ENCODE measurements at regions not wholly inside any gene's neighbourhood (a gene's known extent, or its start where the extent isn't known, plus 50 kb on each side); places are given as distances from the start of the nearest gene placed in this dataset.

DNA sequence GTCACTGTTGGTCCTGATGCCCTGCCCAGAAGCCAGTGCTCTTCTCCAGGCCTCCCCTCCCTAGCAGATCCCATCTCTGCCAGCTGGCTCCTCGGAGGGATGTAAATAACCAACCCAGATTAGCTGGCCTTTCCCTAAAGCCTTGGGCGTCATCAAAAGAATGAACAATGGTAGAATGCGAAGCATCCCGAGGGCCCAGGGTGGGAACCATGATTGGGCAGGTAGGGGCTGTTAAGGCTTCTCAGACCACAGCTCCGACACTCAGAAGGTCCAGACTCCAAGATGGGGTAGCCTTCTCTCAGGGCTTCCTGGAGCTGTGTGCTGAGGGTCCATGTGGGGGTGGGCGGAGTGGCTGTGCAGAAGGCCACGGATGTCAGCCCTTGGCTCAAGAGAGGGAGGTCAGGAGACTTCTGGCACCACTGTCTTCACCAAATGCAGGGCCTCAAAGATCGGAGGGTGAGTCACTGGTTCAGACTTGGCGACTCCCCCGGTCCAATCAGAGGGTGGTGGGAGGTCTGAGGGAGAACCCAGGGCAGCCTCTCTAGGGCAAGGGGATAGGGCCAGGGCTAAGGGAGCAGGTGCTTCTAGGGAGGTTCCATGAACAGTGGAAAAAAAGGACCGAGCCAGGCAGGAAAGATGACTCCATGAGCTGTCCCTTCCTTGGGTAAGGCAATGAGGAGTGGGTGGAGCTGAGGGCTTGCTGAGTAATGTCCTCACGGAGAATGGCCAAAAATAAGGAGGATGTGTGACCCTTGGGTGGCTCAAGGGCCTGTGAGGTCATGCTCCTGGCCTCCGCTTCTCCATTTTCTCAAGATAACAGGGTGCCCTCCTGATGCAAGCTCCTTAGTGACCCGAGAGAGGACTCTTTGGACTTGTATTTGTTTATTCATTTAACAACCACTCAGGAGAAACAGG is 58.4 kb upstream of the EPS8L3 start:
- Histone ChIP-seq H3K36me3 (ENCODE audit: insufficient read depth, low read length) (no peaks in the 10 kb centered on the region), H3K9me3 (ENCODE audit: control insufficient read depth, insufficient read depth, low read length) (no peaks in the 10 kb centered on the region), H3K9ac (ENCODE audit: low read depth, low read length) (no peak overlapping the region), H3K4me1 (ENCODE audit: insufficient read depth, low read length) (peaks cover 4% of the 10 kb centered on the region; the same call in 1 of the 2 replicates)

DNA sequence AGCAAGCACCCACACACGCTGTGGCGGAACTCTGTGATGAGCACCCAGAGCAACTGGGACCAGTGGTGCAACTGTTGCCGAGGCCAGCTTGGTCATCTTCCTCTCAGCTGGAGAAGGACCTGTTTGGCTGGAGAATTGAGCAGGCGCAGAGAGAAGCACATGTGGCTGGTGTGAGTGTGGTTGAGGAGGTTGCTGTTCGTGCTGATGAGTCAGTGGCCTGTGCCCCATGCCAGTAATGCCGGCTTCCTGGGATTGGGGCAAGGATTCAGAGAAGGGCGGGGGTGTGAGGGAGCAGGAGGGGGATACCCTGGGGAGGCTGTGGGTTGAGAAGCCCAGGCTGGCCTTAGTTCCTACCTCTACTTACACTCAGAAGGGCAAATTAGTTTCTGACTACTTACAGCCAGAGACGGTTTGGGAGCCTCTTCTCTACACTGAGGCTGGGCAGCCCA is 57.5 kb upstream of the EPS8L3 start:
- peaks cover 4% of the 10 kb centered on the region; the same call in 1 of the 2 replicates for H3K4me1 ChIP-seq (ENCODE audit: insufficient read depth, low read length)
- no peak overlapping the region for H3K9ac ChIP-seq (ENCODE audit: low read depth, low read length)
- H3K36me3 ChIP-seq (ENCODE audit: insufficient read depth, low read length) = no peaks in the 10 kb centered on the region
- H3K9me3 ChIP-seq (ENCODE audit: control insufficient read depth, insufficient read depth, low read length) = no peaks in the 10 kb centered on the region

DNA sequence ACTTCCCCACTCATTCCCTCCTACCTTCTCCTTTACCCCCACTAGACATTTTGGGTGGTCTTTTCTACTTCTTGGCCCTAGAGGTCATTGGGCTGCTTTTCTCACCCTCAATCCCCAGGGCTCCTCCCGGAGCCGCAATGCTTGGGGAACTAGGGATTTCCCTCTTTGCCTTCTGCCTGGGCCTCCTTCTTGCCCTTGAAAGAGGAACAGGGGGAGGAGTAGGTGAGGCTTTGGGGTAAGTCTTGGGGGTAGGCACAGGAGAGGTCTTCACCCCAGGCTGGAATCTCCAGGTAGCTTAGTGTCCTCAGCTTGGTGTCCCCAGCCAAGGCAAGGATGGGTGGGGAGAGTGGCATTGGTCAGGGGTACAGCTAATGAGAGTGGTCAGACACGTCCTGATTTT is 56.2 kb upstream of the EPS8L3 start:
- Histone ChIP-seq H3K36me3 (ENCODE audit: insufficient read depth, low read length) (no peaks in the 10 kb centered on the region), H3K9ac (ENCODE audit: low read depth, low read length) (no peak overlapping the region), H3K4me1 (ENCODE audit: insufficient read depth, low read length) (peaks cover 4% of the 10 kb centered on the region; the same call in 1 of the 2 replicates), H3K9me3 (ENCODE audit: control insufficient read depth, insufficient read depth, low read length) (peaks cover 2% of the 10 kb centered on the region; the same call in 1 of the 2 replicates)

DNA sequence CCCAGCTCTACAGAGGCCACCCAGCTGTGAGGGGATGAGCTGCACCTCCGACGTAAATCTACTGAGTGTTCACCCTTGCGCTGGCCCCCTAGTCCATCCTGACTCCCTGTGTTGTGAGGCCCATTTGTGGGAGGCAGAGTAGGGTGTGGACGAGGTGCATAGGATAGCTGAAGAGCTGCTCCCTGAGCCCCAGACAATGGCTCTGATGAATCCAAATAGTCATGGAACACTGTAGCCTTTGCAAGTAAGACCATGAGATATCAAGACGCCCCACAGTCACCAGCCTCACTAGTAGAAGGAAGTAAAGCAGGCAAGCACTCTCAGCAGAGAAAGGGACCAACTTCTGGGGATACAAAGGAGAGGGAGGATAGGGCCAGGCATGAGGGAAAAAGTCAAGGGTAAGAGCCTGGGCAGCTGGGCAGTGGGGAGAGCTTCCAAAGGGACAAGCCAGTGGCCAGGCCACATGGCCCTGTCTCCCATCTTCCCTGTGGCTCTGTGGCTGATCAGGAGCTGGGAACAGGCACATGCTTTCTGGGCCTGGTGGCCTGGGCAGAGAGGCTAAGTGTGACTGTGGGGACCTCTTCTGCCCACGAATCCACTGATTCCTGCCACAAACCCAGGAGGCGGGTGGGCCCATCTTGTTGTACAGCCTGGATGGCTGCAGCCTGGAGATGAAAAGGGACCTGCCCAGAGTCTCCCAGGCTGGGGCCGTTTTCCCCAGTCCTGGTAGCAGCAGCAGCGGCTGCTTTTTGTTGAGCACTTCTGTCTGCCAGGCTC is 55.5 kb upstream of the EPS8L3 start:
- Histone ChIP-seq H3K36me3 (ENCODE audit: insufficient read depth, low read length) (no peaks in the 10 kb centered on the region), H3K9me3 (ENCODE audit: control insufficient read depth, insufficient read depth, low read length) (peaks cover 2% of the 10 kb centered on the region; the same call in 1 of the 2 replicates), H3K4me1 (ENCODE audit: insufficient read depth, low read length) (peaks cover under 1% of the 10 kb centered on the region; the same call in 1 of the 2 replicates), H3K9ac (ENCODE audit: low read depth, low read length) (no peak overlapping the region)

DNA sequence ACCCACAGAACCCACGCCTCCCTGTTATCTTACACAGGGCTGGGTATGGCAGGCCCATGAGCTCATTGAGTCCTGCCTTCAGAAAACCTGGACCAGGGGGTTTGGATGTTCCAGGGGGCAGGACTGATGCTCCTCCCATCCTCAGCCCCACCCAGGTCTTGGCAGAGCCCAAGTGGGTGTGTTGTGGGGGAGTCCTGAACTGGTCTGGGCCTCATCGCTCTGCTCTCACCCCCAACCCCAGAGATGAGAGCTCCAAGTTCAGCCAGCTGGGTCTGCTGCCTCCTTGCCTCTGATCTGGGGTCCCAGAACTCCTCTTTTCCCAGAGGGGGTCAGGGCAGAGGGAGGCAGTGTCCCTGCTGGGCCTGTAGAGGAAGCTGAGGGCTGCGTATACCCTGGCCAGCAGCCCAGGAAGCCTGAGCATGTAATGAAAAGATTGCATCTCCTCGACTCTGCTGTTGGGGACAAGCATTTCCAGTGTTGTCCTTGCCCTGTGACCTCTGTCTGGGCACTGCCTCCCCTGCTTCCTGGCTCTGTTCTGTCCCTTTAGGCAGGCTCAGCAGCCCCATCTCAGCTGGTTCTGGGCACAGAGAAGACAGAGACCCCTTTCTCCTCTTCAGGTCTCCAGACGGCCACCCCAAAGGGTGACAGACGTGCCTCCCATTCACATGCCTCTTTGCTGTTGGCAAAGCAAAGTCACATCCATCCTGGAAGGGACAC is 54.7 kb upstream of the EPS8L3 start:
- Histone ChIP-seq H3K36me3 (ENCODE audit: insufficient read depth, low read length) (no peaks in the 10 kb centered on the region), H3K9me3 (ENCODE audit: control insufficient read depth, insufficient read depth, low read length) (peaks cover 2% of the 10 kb centered on the region; the same call in 1 of the 2 replicates), H3K9ac (ENCODE audit: low read depth, low read length) (no peak overlapping the region), H3K4me1 (ENCODE audit: insufficient read depth, low read length) (no peaks in the 10 kb centered on the region)

DNA sequence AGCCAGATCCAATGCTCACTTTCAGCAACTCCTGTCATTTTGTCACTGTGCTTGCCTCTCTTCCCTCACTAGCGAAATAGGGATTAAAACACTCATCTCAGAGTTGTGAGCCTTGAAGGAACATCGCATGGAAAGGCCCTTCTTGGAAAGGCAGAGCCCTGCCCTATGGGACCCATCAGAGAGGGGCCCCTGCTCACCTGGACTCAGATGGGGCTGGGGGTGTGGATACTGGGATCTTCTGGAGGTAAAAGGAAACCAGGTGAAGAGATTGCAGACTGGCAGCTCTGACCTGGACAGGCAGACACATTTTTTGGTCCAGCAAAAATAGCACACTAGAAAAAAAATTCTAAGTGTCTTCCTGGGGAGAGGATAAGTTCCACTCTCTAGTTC is 54.2 kb upstream of the EPS8L3 start:
- H3K36me3 ChIP-seq (ENCODE audit: insufficient read depth, low read length) = no peaks in the 10 kb centered on the region
- no peak overlapping the region for H3K9ac ChIP-seq (ENCODE audit: low read depth, low read length)
- H3K9me3 ChIP-seq (ENCODE audit: control insufficient read depth, insufficient read depth, low read length) = peaks cover 2% of the 10 kb centered on the region; the same call in 1 of the 2 replicates
- no peaks in the 10 kb centered on the region for H3K4me1 ChIP-seq (ENCODE audit: insufficient read depth, low read length)

DNA sequence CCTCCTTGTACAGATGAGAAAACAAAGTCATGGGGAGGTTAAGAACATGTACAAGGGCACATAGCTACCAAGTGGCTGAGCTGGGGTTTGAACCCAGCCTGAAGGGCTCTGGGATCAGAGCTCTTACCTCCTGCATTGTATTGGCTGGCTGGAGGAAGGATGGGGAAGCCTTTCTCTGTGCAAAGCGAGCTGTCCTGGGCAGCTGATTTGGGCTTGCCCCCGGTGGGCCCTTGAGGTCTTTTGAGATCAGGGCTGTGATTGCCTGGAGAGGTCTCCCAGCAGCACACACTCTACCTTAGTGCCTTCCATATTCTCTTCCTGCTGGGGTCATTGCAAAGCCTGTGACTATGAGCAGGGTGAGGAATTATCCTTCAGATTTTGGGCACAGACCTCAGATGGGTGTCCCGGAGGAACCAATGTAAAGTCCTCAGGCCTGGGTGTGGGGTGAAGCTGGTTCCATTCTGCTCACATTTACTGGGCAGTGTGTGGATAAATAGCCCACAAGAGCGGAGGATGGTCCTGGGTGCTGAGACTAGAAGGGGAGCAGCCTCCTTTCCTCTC is 53.3 kb upstream of the EPS8L3 start:
- H3K4me1 ChIP-seq (ENCODE audit: insufficient read depth, low read length) = no peaks in the 10 kb centered on the region
- no peak overlapping the region for H3K9ac ChIP-seq (ENCODE audit: low read depth, low read length)
- H3K9me3 ChIP-seq (ENCODE audit: control insufficient read depth, insufficient read depth, low read length) = peaks cover 2% of the 10 kb centered on the region; the same call in 1 of the 2 replicates
- H3K36me3 ChIP-seq (ENCODE audit: insufficient read depth, low read length) = no peaks in the 10 kb centered on the region

DNA sequence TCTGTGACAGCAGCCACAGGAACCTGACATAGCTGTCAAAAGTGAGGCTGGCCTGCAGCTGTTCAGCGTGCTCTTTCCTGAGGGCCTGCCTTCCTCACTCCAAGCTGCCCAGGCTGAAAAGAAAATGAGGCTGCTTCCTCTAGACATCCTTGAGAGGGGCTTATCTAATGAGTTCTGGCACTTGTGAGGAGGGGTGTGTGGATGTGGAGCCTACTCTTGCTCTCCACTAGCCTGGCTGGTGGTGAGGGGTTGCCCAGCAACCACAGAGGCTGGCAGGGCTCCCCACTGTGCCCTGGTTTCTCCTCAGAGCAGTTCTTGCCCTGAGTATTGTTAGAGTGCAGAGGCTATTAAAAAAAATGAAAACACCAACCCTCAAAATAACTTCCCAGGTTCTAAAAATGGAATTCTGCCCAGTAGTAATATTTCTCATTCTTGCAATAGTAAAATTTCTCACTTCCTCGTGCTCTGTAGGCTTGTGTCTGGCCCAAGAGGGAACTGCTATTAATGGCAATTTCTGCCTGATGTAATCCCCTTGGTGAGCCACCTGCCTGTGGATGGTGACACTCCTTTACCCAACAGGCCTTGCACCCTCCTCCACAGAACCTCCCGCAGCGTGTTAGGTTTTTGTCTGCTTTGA is 52.6 kb upstream of the EPS8L3 start:
- Histone ChIP-seq H3K9ac (ENCODE audit: low read depth, low read length) (no peak overlapping the region), H3K9me3 (ENCODE audit: control insufficient read depth, insufficient read depth, low read length) (peaks cover 2% of the 10 kb centered on the region; the same call in 1 of the 2 replicates), H3K36me3 (ENCODE audit: insufficient read depth, low read length) (no peaks in the 10 kb centered on the region), H3K4me1 (ENCODE audit: insufficient read depth, low read length) (no peaks in the 10 kb centered on the region)

DNA sequence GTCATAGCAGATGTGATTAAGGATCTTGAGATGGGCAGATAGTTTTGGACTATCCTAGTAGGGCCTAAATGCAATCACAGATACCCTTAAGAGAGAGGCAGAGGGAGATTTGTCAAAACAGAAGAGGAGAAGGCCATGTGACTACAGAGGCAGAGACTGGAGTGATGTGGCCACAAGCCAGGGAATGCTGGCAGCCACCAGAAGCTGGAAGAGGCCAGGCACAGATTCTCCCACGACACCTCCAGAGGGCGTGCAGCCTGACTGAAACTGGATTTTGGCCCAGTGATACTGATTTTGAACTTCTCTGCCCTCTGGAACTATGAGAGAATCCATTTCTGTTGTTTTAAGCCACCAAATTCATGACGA is 52.1 kb upstream of the EPS8L3 start:
- H3K9me3 ChIP-seq (ENCODE audit: control insufficient read depth, insufficient read depth, low read length) = peaks cover 2% of the 10 kb centered on the region; the same call in 1 of the 2 replicates
- H3K4me1 ChIP-seq (ENCODE audit: insufficient read depth, low read length) = no peaks in the 10 kb centered on the region
- no peak overlapping the region for H3K9ac ChIP-seq (ENCODE audit: low read depth, low read length)
- H3K36me3 ChIP-seq (ENCODE audit: insufficient read depth, low read length) = no peaks in the 10 kb centered on the region

DNA sequence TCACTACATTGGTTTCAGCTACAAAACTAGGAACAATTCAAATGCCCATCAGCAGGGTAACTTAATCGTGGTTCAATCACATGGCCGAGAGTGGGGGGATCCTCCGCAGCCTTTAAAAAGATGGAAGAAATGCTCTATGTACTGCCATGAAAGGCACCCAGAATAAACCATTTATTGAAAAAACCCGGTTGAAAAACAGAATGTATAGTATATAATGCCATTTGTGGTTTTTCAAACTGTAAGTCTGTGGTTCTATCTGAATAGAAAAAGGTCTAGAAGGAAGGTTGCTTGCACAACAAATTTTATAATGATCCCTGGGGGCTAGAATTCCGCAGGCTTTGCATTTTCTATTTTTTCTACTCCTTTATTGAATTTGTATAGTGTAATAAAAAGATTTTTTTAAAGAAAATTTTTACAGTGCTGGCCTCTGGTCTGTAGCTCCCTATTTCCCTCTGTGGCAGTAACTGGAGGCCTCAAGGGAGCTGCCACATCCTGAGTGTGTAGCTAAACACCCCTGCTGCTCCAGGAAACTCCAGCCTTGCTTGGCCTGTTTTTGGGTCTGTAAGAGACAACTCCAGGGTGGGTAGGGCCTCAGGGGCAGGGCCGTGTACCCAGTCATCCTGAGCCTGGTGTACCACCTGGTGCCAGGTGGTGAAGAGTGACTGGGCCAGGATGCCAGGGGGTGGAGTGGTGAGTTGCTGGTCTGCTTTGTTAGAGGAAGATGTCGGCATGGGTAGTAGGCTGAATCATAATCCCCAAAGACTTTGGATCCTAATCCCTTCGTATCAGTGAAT is 51.5 kb upstream of the EPS8L3 start:
- H3K4me1 ChIP-seq (ENCODE audit: insufficient read depth, low read length) = no peaks in the 10 kb centered on the region
- no peak overlapping the region for H3K9ac ChIP-seq (ENCODE audit: low read depth, low read length)

DNA sequence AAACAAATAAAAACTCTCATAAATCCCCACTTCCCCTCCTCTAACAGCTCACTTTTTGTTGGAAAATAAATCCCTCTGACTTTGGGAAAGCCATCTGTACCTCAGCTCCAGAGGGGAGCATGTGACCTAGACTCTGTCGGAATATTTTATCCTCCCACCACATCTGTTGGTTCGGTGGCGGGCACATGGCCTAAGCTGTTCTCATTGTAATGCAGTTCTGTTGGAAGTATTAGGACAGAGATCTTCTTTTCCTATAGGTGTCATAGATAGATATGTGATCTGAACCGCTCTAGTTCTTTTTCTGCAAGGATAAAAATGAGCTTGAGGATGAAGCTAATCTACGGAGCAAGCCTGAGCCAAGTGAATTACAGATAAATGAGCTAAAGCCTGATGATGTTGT is 50.5 kb upstream of the EPS8L3 start:
- Histone ChIP-seq H3K9me3 (ENCODE audit: control insufficient read depth, insufficient read depth, low read length) (peaks cover 2% of the 10 kb centered on the region; the same call in 1 of the 2 replicates), H3K4me1 (ENCODE audit: insufficient read depth, low read length) (no peaks in the 10 kb centered on the region), H3K9ac (ENCODE audit: low read depth, low read length) (no peak overlapping the region), H3K36me3 (ENCODE audit: insufficient read depth, low read length) (no peaks in the 10 kb centered on the region)

More for the DNA sequence above, 51.5 kb upstream of the EPS8L3 start:
- Histone ChIP-seq H3K9me3 (ENCODE audit: control insufficient read depth, insufficient read depth, low read length) (peaks cover 2% of the 10 kb centered on the region; the same call in 1 of the 2 replicates), H3K36me3 (ENCODE audit: insufficient read depth, low read length) (no peaks in the 10 kb centered on the region)
